PC-9 (cell line): ENCODE measurements at regions not wholly inside any gene's neighbourhood (a gene's known extent, or its start where the extent isn't known, plus 50 kb on each side); places are given as distances from the start of the nearest gene placed in this dataset.
A peak's percentile ranks its signal among the peaks of the same experiment; 100 is the strongest.

Experiments
- BruUV-seq: library from RNA; stranded (reverse); fragments of 400-500 nt; replicated peaks from 2 replicates; lab custom pipeline; 2021; lab: Mats Ljungman, UMichigan
- CTCF ChIA-PET: fragments of 300-600 bp; sonication (Branson Sonifier 250); formaldehyde crosslinking; loops from one replicate; lab custom pipeline; 2022; ENCODE audit warnings: antibody characterized with exemption; lab: Charles Lee
- POLR2A ChIA-PET: fragments of 300-600 bp; sonication (Branson Sonifier 250); formaldehyde crosslinking; loops from one replicate; lab custom pipeline; 2022; ENCODE audit warnings: antibody characterized with exemption; ENCODE audit not compliant: unreplicated experiment; lab: Charles Lee
- DNase-seq, 2 experiments: peaks; one replicate each; pipeline versions ENCODE4 v3.0.0 to v3.0.0-alpha.2; 2015 to 2022; ENCODE audit warnings: mixed read lengths in 1 of 2
- H2AFZ ChIP-seq: fragments of 200-600 bp; sonication (generic); 2 replicates; pipeline ENCODE4 v1.8.1; 2017; ENCODE audit warnings: antibody characterized with exemption
- H3F3A ChIP-seq: fragments of 200-600 bp; sonication (generic); 2 replicates; pipeline ENCODE4 v1.8.1; 2017; ENCODE audit warnings: antibody characterized with exemption, mild to moderate bottlenecking, low read depth; ENCODE audit not compliant: insufficient read depth
- H3K27ac ChIP-seq: fragments of 200-600 bp; sonication (generic); 2 replicates; pipeline ENCODE4 v1.6.1; 2016; ENCODE audit warnings: mixed run types
- H3K27me3 ChIP-seq: fragments of 200-600 bp; sonication (generic); 2 replicates; pipeline ENCODE4 v1.6.1; 2016; ENCODE audit warnings: low read depth, mixed run types; ENCODE audit not compliant: insufficient read depth
- H3K36me3 ChIP-seq: fragments of 200-600 bp; sonication (generic); 2 replicates; pipeline ENCODE4 v1.6.1; 2016; ENCODE audit warnings: low read depth, mixed run types
- H3K4me1 ChIP-seq: fragments of 200-600 bp; sonication (generic); replicated peaks from 2 replicates; pipeline ENCODE4 v1.6.1; 2016; ENCODE audit warnings: mixed run types; ENCODE audit not compliant: insufficient read depth
- H3K4me2 ChIP-seq: fragments of 200-600 bp; sonication (generic); 2 replicates; pipeline ENCODE4 v1.6.1; 2017; ENCODE audit warnings: mixed run types
- H3K4me3 ChIP-seq: fragments of 200-600 bp; sonication (generic); 2 replicates; pipeline ENCODE4 v1.6.1; 2016; ENCODE audit warnings: mixed run types
- H3K79me2 ChIP-seq: fragments of 200-600 bp; sonication (generic); 2 replicates; pipeline ENCODE4 v1.6.1; 2017; ENCODE audit warnings: low read depth, mixed run types
- H3K9me2 ChIP-seq: fragments of 200-600 bp; sonication (generic); 2 replicates; pipeline ENCODE4 v1.8.1; 2017; ENCODE audit warnings: mild to moderate bottlenecking; ENCODE audit not compliant: insufficient read depth
- H3K9me3 ChIP-seq: fragments of 200-600 bp; sonication (generic); 2 replicates; pipeline ENCODE4 v1.8.1; 2016; ENCODE audit warnings: low read depth; ENCODE audit not compliant: insufficient read depth
- H4K20me1 ChIP-seq: fragments of 200-600 bp; sonication (generic); 2 replicates; pipeline ENCODE4 v1.8.1; 2017; ENCODE audit not compliant: insufficient read depth
- CTCF ChIP-seq: fragments of 200-600 bp; sonication (generic); conservative IDR thresholded peaks from 2 replicates; pipeline ENCODE4 v1.6.1; 2017; ENCODE audit warnings: mixed run types, antibody characterized with exemption, mild to moderate bottlenecking, moderate library complexity
- EZH2 ChIP-seq: fragments of 200-600 bp; sonication (generic); IDR thresholded peaks from 2 replicates; pipeline ENCODE4 v1.8.0; 2017; ENCODE audit warnings: antibody characterized with exemption, low read depth
- intact Hi-C: fragments of 100-400 bp; cut with micrococcal nuclease; formaldehyde crosslinking; loops from one replicate; pipeline ENCODE4 v1.10.0; 2022; ENCODE audit not compliant: unreplicated experiment

GRCh38 chr20:17856024-17856564, 112.5 kb downstream of the SNX5 start:
- no peak overlapping the region for H3K4me2 ChIP-seq
- CTCF ChIA-PET, result no interaction called here
- no peak for DNase-seq
- no peaks in the 10 kb centered on the region for H3F3A ChIP-seq
- H4K20me1 ChIP-seq, result no peaks in the 10 kb centered on the region
- H2AFZ ChIP-seq, result no peak overlapping the region
- no peaks in the 10 kb centered on the region for H3K27me3 ChIP-seq
- TF ChIP-seq CTCF, result no peak
- no peak for TF ChIP-seq EZH2
- H3K4me3 ChIP-seq, result no peak overlapping the region
- POLR2A ChIA-PET, result no interaction called here
- intact Hi-C loops, result no loop called here
- BruUV-seq, result no TSS peak
- no peak overlapping the region for H3K27ac ChIP-seq
- no peaks in the 10 kb centered on the region for H3K9me3 ChIP-seq
- no peaks in the 10 kb centered on the region for H3K9me2 ChIP-seq
- H3K79me2 ChIP-seq, result no peaks in the 10 kb centered on the region
- no peaks in the 10 kb centered on the region for H3K36me3 ChIP-seq
- H3K4me1 ChIP-seq, result no peaks in the 10 kb centered on the region

DNA sequence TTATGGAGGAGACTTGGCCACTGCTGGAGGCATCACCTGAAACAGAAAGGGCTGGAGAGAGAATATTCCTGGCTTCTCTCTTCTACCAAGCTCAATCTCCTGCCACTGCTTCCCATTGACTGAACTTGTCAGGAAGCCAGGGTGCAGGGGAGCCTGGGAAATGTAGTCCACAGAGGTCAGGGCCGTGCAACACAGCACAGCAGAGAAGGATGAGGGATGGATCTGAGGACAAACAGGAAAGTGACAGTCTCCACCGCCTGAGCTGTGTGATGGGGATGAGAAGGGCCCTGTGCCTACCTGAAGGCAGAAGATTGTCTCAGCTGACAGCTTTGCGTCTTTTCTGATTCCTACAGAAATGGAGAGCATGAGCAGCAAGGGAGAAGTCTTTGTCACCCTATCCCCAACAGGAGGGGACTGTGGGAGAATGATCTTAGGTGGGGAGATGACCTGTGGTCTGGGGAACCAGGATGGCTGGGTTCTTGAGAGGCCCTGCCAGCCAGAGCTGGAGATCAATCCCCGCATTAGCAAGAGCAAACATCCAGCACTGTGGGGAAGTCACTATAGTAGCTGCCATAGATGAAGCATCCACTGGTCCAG, 114.2 kb downstream of the SNX5 start:
- peaks cover 14% of the 10 kb centered on the region; the same call in 1 of the 2 replicates for H3K4me1 ChIP-seq
- TF ChIP-seq CTCF (no peak), EZH2 (no peak)
- no TSS peak for BruUV-seq
- DNase-seq, result peak in 1 of 2 experiments; percentile 25
- H3K4me3 ChIP-seq, result no peak overlapping the region
- intact Hi-C loops, result loop anchor here (5.0 kb wide), 2 partner anchors 33 to 107 kb away; no protein-coding TSS in a partner anchor
- H3K27ac ChIP-seq, result no peak overlapping the region
- peaks cover 11% of the 10 kb centered on the region; the same call in 1 of the 2 replicates for H3F3A ChIP-seq
- H4K20me1 ChIP-seq, result no peaks in the 10 kb centered on the region
- no peaks in the 10 kb centered on the region for H3K79me2 ChIP-seq
- POLR2A ChIA-PET, result no interaction called here
- no peaks in the 10 kb centered on the region for H3K9me2 ChIP-seq
- no peaks in the 10 kb centered on the region for H3K36me3 ChIP-seq
- H2AFZ ChIP-seq, result no peak overlapping the region
- CTCF ChIA-PET, result no interaction called here
- no peak overlapping the region for H3K4me2 ChIP-seq
- H3K9me3 ChIP-seq, result no peaks in the 10 kb centered on the region
- no peaks in the 10 kb centered on the region for H3K27me3 ChIP-seq

DNA sequence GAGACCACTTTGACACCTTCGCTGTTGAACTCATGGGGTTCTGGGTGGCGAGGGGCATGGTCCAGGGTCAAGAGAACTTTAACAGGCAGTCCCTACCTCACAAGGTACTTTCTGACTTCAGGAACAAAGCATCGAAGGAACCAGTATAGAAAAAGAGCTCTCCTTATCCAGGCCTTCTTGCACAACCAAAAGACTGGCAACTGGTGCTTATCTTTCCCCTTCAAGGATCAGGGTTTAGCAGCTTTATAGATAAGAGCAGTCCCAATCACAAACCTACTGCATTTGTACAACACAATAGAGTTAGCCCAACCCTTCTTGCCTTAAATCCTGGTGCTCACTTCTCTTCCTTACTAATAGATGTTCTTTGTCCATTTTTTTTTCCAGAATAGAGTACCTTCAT, 116.3 kb downstream of the SNX5 start:
- H3K79me2 ChIP-seq, result no peaks in the 10 kb centered on the region
- no peak overlapping the region for H3K4me3 ChIP-seq
- H3F3A ChIP-seq, result peaks cover 15% of the 10 kb centered on the region; the same call in 1 of the 2 replicates
- no peaks in the 10 kb centered on the region for H3K9me3 ChIP-seq
- DNase-seq, result no peak
- H3K36me3 ChIP-seq, result no peaks in the 10 kb centered on the region
- H3K27me3 ChIP-seq, result no peaks in the 10 kb centered on the region
- H3K4me2 ChIP-seq, result no peak overlapping the region
- H3K9me2 ChIP-seq, result no peaks in the 10 kb centered on the region
- POLR2A ChIA-PET, result interaction anchor here (0.7 kb wide), 2 partner anchors 117 to 283 kb away, joined by 4 to 6 read pairs; no protein-coding TSS in a partner anchor
- TF ChIP-seq EZH2 (no peak), CTCF (no peak)
- H3K4me1 ChIP-seq, result peaks cover 20% of the 10 kb centered on the region; the same call in 1 of the 2 replicates
- no peak overlapping the region for H3K27ac ChIP-seq
- BruUV-seq, result no TSS peak
- intact Hi-C loops, result loop anchor here (5.0 kb wide), 2 partner anchors 35 to 105 kb away; no protein-coding TSS in a partner anchor
- no peak overlapping the region for H2AFZ ChIP-seq
- H4K20me1 ChIP-seq, result no peaks in the 10 kb centered on the region
- CTCF ChIA-PET, result no interaction called here
